ENCODE measurements at regions not wholly inside any gene's neighbourhood (a gene's known extent, or its start where the extent isn't known, plus 50 kb on each side); places are given as distances from the start of the nearest gene placed in this dataset.
"Not testable (repeated sequence)": the region's sequence is repeated elsewhere in the genome, so short reads cannot be mapped to it uniquely, and the experiment has no call there.

- CTCF ChIA-PET (ENCODE audit: unreplicated experiment), result no interaction called here
- intact Hi-C loops (cut with micrococcal nuclease; ENCODE audit: unreplicated experiment), result no loop called here
- no peak overlapping the region for H2AFZ ChIP-seq (ENCODE audit: low read length)
- H3K9me3 ChIP-seq (ENCODE audit: low read length), result no peaks in the 10 kb centered on the region
- H4K20me1 ChIP-seq (ENCODE audit: insufficient read depth, low read length), result no peaks in the 10 kb centered on the region
- no peaks in the 10 kb centered on the region for H3K36me3 ChIP-seq (ENCODE audit: insufficient read depth, low read length)
- no peak overlapping the region for H3K4me2 ChIP-seq (ENCODE audit: low read length)
- H3K27ac ChIP-seq (ENCODE audit: low read depth, low read length, poor library complexity, severe bottlenecking), result no peak overlapping the region
- no peak for DNase-seq (ENCODE audit: low spot score)
- H3K9me2 ChIP-seq (ENCODE audit: insufficient read depth, low read length), result no peaks in the 10 kb centered on the region
- H3K4me3 ChIP-seq (ENCODE audit: low read depth, low read length, poor library complexity, severe bottlenecking), result no peak overlapping the region
- TF ChIP-seq EZH2phosphoT487 (IDR thresholded peaks at IDR 0.05; ENCODE audit: borderline replicate concordance, low read depth, low read length), result no peak
- TF ChIP-seq, protein P1, sequence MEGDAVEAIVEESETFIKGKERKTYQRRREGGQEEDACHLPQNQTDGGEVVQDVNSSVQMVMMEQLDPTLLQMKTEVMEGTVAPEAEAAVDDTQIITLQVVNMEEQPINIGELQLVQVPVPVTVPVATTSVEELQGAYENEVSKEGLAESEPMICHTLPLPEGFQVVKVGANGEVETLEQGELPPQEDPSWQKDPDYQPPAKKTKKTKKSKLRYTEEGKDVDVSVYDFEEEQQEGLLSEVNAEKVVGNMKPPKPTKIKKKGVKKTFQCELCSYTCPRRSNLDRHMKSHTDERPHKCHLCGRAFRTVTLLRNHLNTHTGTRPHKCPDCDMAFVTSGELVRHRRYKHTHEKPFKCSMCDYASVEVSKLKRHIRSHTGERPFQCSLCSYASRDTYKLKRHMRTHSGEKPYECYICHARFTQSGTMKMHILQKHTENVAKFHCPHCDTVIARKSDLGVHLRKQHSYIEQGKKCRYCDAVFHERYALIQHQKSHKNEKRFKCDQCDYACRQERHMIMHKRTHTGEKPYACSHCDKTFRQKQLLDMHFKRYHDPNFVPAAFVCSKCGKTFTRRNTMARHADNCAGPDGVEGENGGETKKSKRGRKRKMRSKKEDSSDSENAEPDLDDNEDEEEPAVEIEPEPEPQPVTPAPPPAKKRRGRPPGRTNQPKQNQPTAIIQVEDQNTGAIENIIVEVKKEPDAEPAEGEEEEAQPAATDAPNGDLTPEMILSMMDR (conservative IDR thresholded peaks at IDR 0.05; ENCODE audit: low read length), result no peak
- BruUV-seq (replicated peaks), result no TSS peak
- no peaks in the 10 kb centered on the region for H3K79me2 ChIP-seq (ENCODE audit: insufficient read depth, low read depth, low read length)
- POLR2A ChIA-PET, result interaction anchor here (0.7 kb wide), 1 partner anchor 204 kb away, joined by 4 read pairs; no protein-coding TSS in a partner anchor
- H3K4me1 ChIP-seq (ENCODE audit: insufficient read depth, low read length, poor library complexity, severe bottlenecking), result no peaks in the 10 kb centered on the region
Measured at GRCh38 chr5:92222449-92222848, 839.3 kb upstream of the ARRDC3 start.

DNA sequence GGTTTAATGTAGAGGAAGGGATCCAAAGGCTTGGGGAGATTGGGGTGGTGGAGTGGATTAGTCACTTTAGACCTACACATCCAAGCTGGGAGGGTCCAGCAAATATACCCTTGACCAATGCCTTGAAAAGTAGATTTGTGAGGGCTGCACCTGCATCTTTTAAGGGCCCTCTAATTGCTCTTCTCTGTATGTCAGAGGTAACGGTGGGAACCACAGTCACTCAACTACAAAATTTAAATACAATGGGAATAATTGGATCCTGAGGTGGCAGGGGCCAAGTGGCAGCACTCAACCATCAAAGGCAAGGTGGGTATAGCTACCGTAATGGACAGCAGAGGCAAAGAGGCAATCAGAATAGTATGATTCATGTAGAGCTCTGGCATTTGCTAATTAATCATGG lies 833.7 kb upstream of the ARRDC3 start:
- H3K9me2 ChIP-seq (ENCODE audit: insufficient read depth, low read length); H3K27ac ChIP-seq (ENCODE audit: low read depth, low read length, poor library complexity, severe bottlenecking); H3K4me2 ChIP-seq (ENCODE audit: low read length); POLR2A ChIA-PET; DNase-seq (ENCODE audit: low spot score); H3K4me3 ChIP-seq (ENCODE audit: low read depth, low read length, poor library complexity, severe bottlenecking); H3K36me3 ChIP-seq (ENCODE audit: insufficient read depth, low read length); H3K79me2 ChIP-seq (ENCODE audit: insufficient read depth, low read depth, low read length); intact Hi-C loops (cut with micrococcal nuclease; ENCODE audit: unreplicated experiment); H3K4me1 ChIP-seq (ENCODE audit: insufficient read depth, low read length, poor library complexity, severe bottlenecking); BruUV-seq (replicated peaks); H2AFZ ChIP-seq (ENCODE audit: low read length); H4K20me1 ChIP-seq (ENCODE audit: insufficient read depth, low read length); H3K9me3 ChIP-seq (ENCODE audit: low read length); CTCF ChIA-PET (ENCODE audit: unreplicated experiment): not testable (repeated sequence)

GRCh38 chr5:92215116-92215515 lies 832.0 kb upstream of the ARRDC3 start:
- Histone ChIP-seq H2AFZ (ENCODE audit: low read length) (no peak overlapping the region), H3K36me3 (ENCODE audit: insufficient read depth, low read length) (no peaks in the 10 kb centered on the region), H3K4me2 (ENCODE audit: low read length) (no peak overlapping the region), H4K20me1 (ENCODE audit: insufficient read depth, low read length) (no peaks in the 10 kb centered on the region), H3K79me2 (ENCODE audit: insufficient read depth, low read depth, low read length) (no peaks in the 10 kb centered on the region), H3K9me2 (ENCODE audit: insufficient read depth, low read length) (no peaks in the 10 kb centered on the region), H3K9me3 (ENCODE audit: low read length) (no peaks in the 10 kb centered on the region), H3K4me1 (ENCODE audit: insufficient read depth, low read length, poor library complexity, severe bottlenecking) (no peaks in the 10 kb centered on the region), H3K4me3 (ENCODE audit: low read depth, low read length, poor library complexity, severe bottlenecking) (no peak overlapping the region), H3K27ac (ENCODE audit: low read depth, low read length, poor library complexity, severe bottlenecking) (no peak overlapping the region)
- no TSS peak for BruUV-seq (replicated peaks)
- intact Hi-C loops (cut with micrococcal nuclease; ENCODE audit: unreplicated experiment), result no loop called here
- TF ChIP-seq EZH2phosphoT487 (IDR thresholded peaks at IDR 0.05; ENCODE audit: borderline replicate concordance, low read depth, low read length), result no peak
- TF ChIP-seq, protein P1 (conservative IDR thresholded peaks at IDR 0.05; ENCODE audit: low read length), result no peak
- ChIA-PET CTCF (ENCODE audit: unreplicated experiment) (interaction anchor here (0.6 kb wide), 1 partner anchor 751 kb away, joined by 3 read pairs; no protein-coding TSS in a partner anchor), POLR2A (interaction anchor here (0.7 kb wide), 1 partner anchor 176 kb away, joined by 3 read pairs; no protein-coding TSS in a partner anchor)
- DNase-seq (ENCODE audit: low spot score), result no peak

All from OCI-LY7 (cell line).